ENCODE measurements at regions not wholly inside any gene's neighbourhood (a gene's known extent, or its start where the extent isn't known, plus 50 kb on each side); places are given as distances from the start of the nearest gene placed in this dataset.

DNA sequence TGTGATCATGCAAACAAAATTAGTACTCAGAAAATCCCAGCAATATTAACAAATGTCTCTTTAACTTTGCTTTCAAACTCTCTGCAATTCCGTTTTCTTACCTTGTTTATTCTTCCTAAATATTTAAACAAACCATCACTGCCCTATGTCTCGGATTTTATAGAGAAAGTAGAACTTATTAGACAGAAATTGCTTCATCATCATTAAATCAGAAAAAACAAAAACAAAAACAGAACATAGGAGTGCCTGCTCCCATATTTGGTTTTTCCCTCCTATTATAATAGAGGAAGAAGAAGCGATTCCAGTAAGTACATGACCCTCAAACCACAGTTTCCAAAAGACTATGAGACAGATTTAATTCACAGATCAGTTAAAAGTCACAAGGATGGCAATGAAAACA lies 1228.0 kb downstream of the RPA4 start:
- H3K27me3 ChIP-seq, result no peaks in the 10 kb centered on the region
- H3K36me3 ChIP-seq, result no peaks in the 10 kb centered on the region
- no peak overlapping the region for H3K27ac ChIP-seq
- TF ChIP-seq CTCF (IDR thresholded peaks at IDR 0.05) (no peak), POLR2A (IDR thresholded peaks at IDR 0.05) (no peak)
- no peaks in the 10 kb centered on the region for H3K4me1 ChIP-seq
- no peak for DNase-seq
- H3K4me3 ChIP-seq, result no peak overlapping the region
- H3K9me3 ChIP-seq, result no peaks in the 10 kb centered on the region

GRCh38 chrX:98114021-98114420 lies 1230.3 kb downstream of the RPA4 start:
- no peak for DNase-seq
- H3K9me3 ChIP-seq, result no peaks in the 10 kb centered on the region

DNA sequence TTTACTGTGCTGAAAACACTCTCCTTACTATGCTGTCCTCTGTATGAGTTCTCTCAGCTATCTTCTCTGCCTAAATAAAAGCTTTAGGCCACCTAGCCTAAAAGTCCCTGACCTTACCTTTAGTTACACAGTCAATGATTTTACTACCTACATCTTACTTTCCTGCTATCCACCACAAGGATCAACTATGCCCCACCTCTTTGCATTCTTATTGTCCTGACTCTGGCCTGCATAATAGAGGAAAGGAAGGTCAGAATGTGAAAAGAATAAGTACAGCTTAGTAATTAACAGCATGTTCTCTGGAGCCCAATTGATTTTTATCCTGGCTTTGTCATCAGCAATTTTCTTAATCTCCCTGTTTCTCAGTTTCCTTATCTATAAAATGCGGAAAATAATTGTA lies 1257.8 kb downstream of the RPA4 start:
- Histone ChIP-seq H3K4me1 (no peaks in the 10 kb centered on the region), H3K27me3 (no peaks in the 10 kb centered on the region), H3K9me3 (no peaks in the 10 kb centered on the region), H3K4me3 (no peak overlapping the region), H3K27ac (no peak overlapping the region), H3K36me3 (no peaks in the 10 kb centered on the region)
- TF ChIP-seq CTCF (IDR thresholded peaks at IDR 0.05), result no peak
- TF ChIP-seq POLR2A (IDR thresholded peaks at IDR 0.05), result no peak
- no peak for DNase-seq

More at GRCh38 chrX:98114021-98114420, 1230.3 kb downstream of the RPA4 start:
- H3K27ac ChIP-seq, result no peak overlapping the region
- H3K4me3 ChIP-seq, result no peak overlapping the region
- H3K4me1 ChIP-seq, result no peaks in the 10 kb centered on the region
- H3K36me3 ChIP-seq, result no peaks in the 10 kb centered on the region
- no peak for TF ChIP-seq POLR2A (IDR thresholded peaks at IDR 0.05)
- no peak for TF ChIP-seq CTCF (IDR thresholded peaks at IDR 0.05)
- no peaks in the 10 kb centered on the region for H3K27me3 ChIP-seq

GRCh38 chrX:98191003-98191402 lies 1307.3 kb downstream of the RPA4 start:
- Histone ChIP-seq H3K4me3 (no peak overlapping the region), H3K36me3 (no peaks in the 10 kb centered on the region), H3K9me3 (no peaks in the 10 kb centered on the region), H3K27me3 (no peaks in the 10 kb centered on the region), H3K4me1 (no peaks in the 10 kb centered on the region), H3K27ac (no peak overlapping the region)
- TF ChIP-seq POLR2A (IDR thresholded peaks at IDR 0.05) (no peak), CTCF (IDR thresholded peaks at IDR 0.05) (no peak)
- no peak for DNase-seq

DNA sequence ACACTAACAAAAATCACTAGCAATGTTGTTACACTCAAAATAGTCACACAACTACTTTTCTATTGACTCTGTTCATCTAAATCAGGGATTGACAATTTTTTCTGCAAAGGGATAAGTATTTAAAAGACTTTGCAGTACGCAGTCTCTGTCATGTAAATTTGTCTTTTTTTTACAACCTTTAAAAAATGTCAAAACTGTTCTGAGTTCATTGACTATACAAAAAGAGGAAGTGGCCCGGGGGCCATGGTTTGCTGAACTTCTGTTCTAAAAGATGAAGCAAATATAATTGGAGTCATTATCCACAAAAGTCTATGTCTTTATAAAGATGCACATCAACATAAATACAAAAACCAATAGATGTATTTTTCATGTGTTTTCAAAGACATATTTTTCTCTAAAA lies 1310.3 kb downstream of the RPA4 start:
- H3K27ac ChIP-seq, result no peak overlapping the region
- no peaks in the 10 kb centered on the region for H3K36me3 ChIP-seq
- DNase-seq, result no peak
- TF ChIP-seq POLR2A (IDR thresholded peaks at IDR 0.05) (no peak), CTCF (IDR thresholded peaks at IDR 0.05) (no peak)
- no peak overlapping the region for H3K4me3 ChIP-seq
- no peaks in the 10 kb centered on the region for H3K9me3 ChIP-seq
- no peaks in the 10 kb centered on the region for H3K4me1 ChIP-seq
- H3K27me3 ChIP-seq, result no peaks in the 10 kb centered on the region

- Histone ChIP-seq H3K4me1 (no peaks in the 10 kb centered on the region), H3K36me3 (no peaks in the 10 kb centered on the region), H3K4me3 (no peak overlapping the region), H3K9me3 (no peaks in the 10 kb centered on the region), H3K27me3 (no peaks in the 10 kb centered on the region), H3K27ac (no peak overlapping the region)
- DNase-seq, result no peak
- TF ChIP-seq POLR2A (IDR thresholded peaks at IDR 0.05), result no peak
- no peak for TF ChIP-seq CTCF (IDR thresholded peaks at IDR 0.05)
Observed at GRCh38 chrX:98203800-98204199, 1320.1 kb downstream of the RPA4 start.
